Suprapubic skin (tissue), 4 donors: ENCODE measurements at regions not wholly inside any gene's neighbourhood (a gene's known extent, or its start where the extent isn't known, plus 50 kb on each side); places are given as distances from the start of the nearest gene placed in this dataset.

Source experiments
- CTCF ChIP-seq, 2 donors: fragments of 200-600 bp in 1 of 2; fragments of 450-650 bp in 1 of 2; sonication (generic) in 1 of 2; IDR thresholded peaks; one replicate each; pipeline ENCODE4 v1.5.1; 2016 to 2019; ENCODE audit warnings: antibody characterized with exemption in 2 of 2, mild to moderate bottlenecking in 1 of 2, moderate library complexity in 1 of 2
- POLR2A ChIP-seq, 2 donors: fragments of 450-650 bp; IDR thresholded peaks; one replicate each; pipeline ENCODE4 v1.6.1; 2017; ENCODE audit warnings: antibody characterized with exemption in 2 of 2, mild to moderate bottlenecking in 2 of 2, moderate library complexity in 2 of 2
- POLR2AphosphoS5 ChIP-seq, 3 donors: sonication (generic); formaldehyde crosslinking; IDR thresholded peaks; one replicate each; pipeline ENCODE4 v1.6.1; 2017; ENCODE audit warnings: antibody characterized with exemption in 3 of 3

GRCh38 chrX:39514801-39515200, 583.0 kb downstream of the BCOR start:
- TF ChIP-seq CTCF (IDR thresholded peaks at IDR 0.05) (no peak), POLR2A (IDR thresholded peaks at IDR 0.05) (no peak), POLR2AphosphoS5 (IDR thresholded peaks at IDR 0.05) (no peak)
